IMR-90 (cell line): ENCODE measurements at regions not wholly inside any gene's neighbourhood (a gene's known extent, or its start where the extent isn't known, plus 50 kb on each side); places are given as distances from the start of the nearest gene placed in this dataset.

Experiments
- ATAC-seq: fragments of 200-7000 bp; cut with Tn5 transposase; 2 replicates; pipeline ENCODE4 v1.9.1; 2020; ENCODE audit warnings: low read depth, mild to moderate bottlenecking, moderate library complexity
- BruUV-seq: library from RNA; stranded (reverse); fragments of 400-500 nt; replicated peaks from 2 replicates; lab custom pipeline; 2021; lab: Mats Ljungman, UMichigan
- CTCF ChIA-PET: fragments of 300-600 bp; formaldehyde crosslinking; extraction: SDS; loops from one replicate; lab custom pipeline; 2021; ENCODE audit warnings: antibody characterized with exemption; lab: Yijun Ruan, JAX
- POLR2A ChIA-PET: fragments of 300-600 bp; sonication (Branson Sonifier 250); formaldehyde crosslinking; loops from one replicate; lab custom pipeline; 2022; ENCODE audit warnings: antibody characterized with exemption; ENCODE audit not compliant: unreplicated experiment; lab: Charles Lee
- DNase-seq: peaks from one replicate; pipeline ENCODE4 v3.0.0; 2013
- H2AFZ ChIP-seq: replicated peaks from 2 replicates; pipeline ENCODE3; 2013; ENCODE audit warnings: low read length, mild to moderate bottlenecking; ENCODE audit not compliant: poor library complexity
- H2AK5ac ChIP-seq: 2 replicates; pipeline ENCODE4 v1.6.1; 2013; ENCODE audit warnings: low read depth, low read length, inconsistent platforms
- H2AK9ac ChIP-seq: replicated peaks from 2 replicates; pipeline ENCODE3; 2013; ENCODE audit warnings: mild to moderate bottlenecking, low read depth, low read length, moderate library complexity; ENCODE audit not compliant: poor library complexity
- H2BK120ac ChIP-seq: 2 replicates; pipeline ENCODE4 v1.6.1; 2013; ENCODE audit warnings: low read depth, low read length, inconsistent platforms
- H2BK15ac ChIP-seq: 3 replicates; pipeline ENCODE4 v1.6.1; 2013; ENCODE audit warnings: low read depth, low read length, inconsistent platforms
- H2BK20ac ChIP-seq: 2 replicates; pipeline ENCODE4 v1.6.1; 2013; ENCODE audit warnings: low read depth, mild to moderate bottlenecking, inconsistent platforms, low read length, moderate library complexity
- H2BK5ac ChIP-seq: 2 replicates; pipeline ENCODE4 v1.6.1; 2013; ENCODE audit warnings: mild to moderate bottlenecking, low read depth, low read length, inconsistent platforms; ENCODE audit not compliant: poor library complexity, severe bottlenecking
- H3K14ac ChIP-seq: replicated peaks from 2 replicates; pipeline ENCODE4 v1.6.1; 2013; ENCODE audit warnings: low read depth, low read length, inconsistent platforms
- H3K18ac ChIP-seq: 2 replicates; pipeline ENCODE4 v1.6.1; 2013; ENCODE audit warnings: low read depth, low read length, control low read depth
- H3K23ac ChIP-seq: 2 replicates; pipeline ENCODE4 v1.6.1; 2013; ENCODE audit warnings: low read depth, low read length, inconsistent platforms
- H3K27ac ChIP-seq: 2 replicates; pipeline ENCODE4 v1.5.1; 2013; ENCODE audit warnings: mild to moderate bottlenecking, control low read depth, low read length; ENCODE audit not compliant: insufficient read depth
- H3K27me3 ChIP-seq: 2 replicates; pipeline ENCODE4 v1.6.1; 2013; ENCODE audit warnings: low read length; ENCODE audit not compliant: control insufficient read depth, insufficient read depth
- H3K36me3 ChIP-seq: 2 replicates; pipeline ENCODE4 v1.6.1; 2013; ENCODE audit warnings: low read length, mixed read lengths; ENCODE audit not compliant: control insufficient read depth, insufficient read depth
- H3K4ac ChIP-seq: 2 replicates; pipeline ENCODE4 v1.6.1; 2013; ENCODE audit warnings: low read depth, low read length, inconsistent platforms
- H3K4me1 ChIP-seq: 2 replicates; pipeline ENCODE4 v1.6.1; 2013; ENCODE audit warnings: low read length, mixed read lengths; ENCODE audit not compliant: control insufficient read depth, insufficient read depth
- H3K4me2 ChIP-seq: 2 replicates; pipeline ENCODE4 v1.6.1; 2013; ENCODE audit warnings: low read depth, mild to moderate bottlenecking, control low read depth, low read length, moderate library complexity
- H3K4me3 ChIP-seq: 2 replicates; pipeline ENCODE4 v1.5.1; 2013; ENCODE audit warnings: low read depth, mild to moderate bottlenecking, control low read depth, low read length, moderate library complexity; ENCODE audit not compliant: insufficient read depth
- H3K56ac ChIP-seq: 2 replicates; pipeline ENCODE4 v1.6.1; 2013; ENCODE audit warnings: low read length, inconsistent platforms; ENCODE audit not compliant: insufficient read depth; ENCODE audit errors: extremely low read depth
- H3K79me1 ChIP-seq, 2 experiments: 2 replicates each; pipeline ENCODE4 v1.6.1; 2013; ENCODE audit warnings: low read length in 2 of 2, inconsistent platforms in 1 of 2, low read depth in 1 of 2
- H3K9ac ChIP-seq: 2 replicates; pipeline ENCODE4 v1.6.1; 2013; ENCODE audit warnings: low read depth, low read length, control low read depth
- H3K9me1 ChIP-seq: 2 replicates; pipeline ENCODE4 v1.6.1; 2013; ENCODE audit warnings: low read length, inconsistent platforms; ENCODE audit not compliant: insufficient read depth
- H3K9me3 ChIP-seq: 2 replicates; pipeline ENCODE4 v1.6.1; 2013; ENCODE audit warnings: low read length; ENCODE audit not compliant: control insufficient read depth, insufficient read depth
- H4K20me1 ChIP-seq: 2 replicates; pipeline ENCODE4 v1.6.1; 2013; ENCODE audit warnings: low read length, inconsistent platforms; ENCODE audit not compliant: insufficient read depth
- H4K5ac ChIP-seq: 2 replicates; pipeline ENCODE4 v1.6.1; 2013; ENCODE audit warnings: mild to moderate bottlenecking, low read depth, low read length, control low read depth
- H4K8ac ChIP-seq, 2 experiments: 2 replicates each; pipeline ENCODE4 v1.6.1; 2013; ENCODE audit warnings: low read depth in 2 of 2, low read length in 2 of 2, control low read depth in 1 of 2, inconsistent platforms in 1 of 2
- H4K91ac ChIP-seq: 2 replicates; pipeline ENCODE4 v1.6.1; 2013; ENCODE audit warnings: low read depth, low read length, inconsistent platforms; ENCODE audit not compliant: insufficient read depth
- FOS ChIP-seq: fragments of 150-350 bp; IDR thresholded peaks from 2 replicates; pipeline ENCODE4 v1.6.1; 2016; ENCODE audit warnings: low read depth, low read length
- MAZ ChIP-seq: IDR thresholded peaks from 2 replicates; pipeline ENCODE4 v1.6.1; 2012; ENCODE audit warnings: low read depth, mild to moderate bottlenecking, low read length, improper control_type of control experiment, moderate library complexity, borderline replicate concordance
- NFE2L2 ChIP-seq: fragments of 150-350 bp; IDR thresholded peaks from 2 replicates; pipeline ENCODE4 v1.6.1; 2016; ENCODE audit warnings: low read depth, mild to moderate bottlenecking, low read length
- POLR2A ChIP-seq: IDR thresholded peaks from 2 replicates; pipeline ENCODE4 v1.6.1; 2012; ENCODE audit warnings: mild to moderate bottlenecking, low read depth, low read length
- RAD21 ChIP-seq: IDR thresholded peaks from 2 replicates; pipeline ENCODE4 v1.6.1; 2012; ENCODE audit warnings: low read length, improper control_type of control experiment
- RCOR1 ChIP-seq: IDR thresholded peaks from 2 replicates; pipeline ENCODE4 v1.6.1; 2012; ENCODE audit warnings: mild to moderate bottlenecking, low read length, improper control_type of control experiment; ENCODE audit not compliant: insufficient replicate concordance
- RFX5 ChIP-seq: IDR thresholded peaks from 2 replicates; pipeline ENCODE4 v1.8.0; 2012; ENCODE audit warnings: low read depth, mild to moderate bottlenecking, low read length, moderate library complexity
- WGBS, 2 experiments: methylation state at CpG; one replicate each; pipeline versions ENCODE4 v1.1.5 to v1.1.7; 2013; ENCODE audit warnings: missing lambda C conversion rate in 2 of 2; ENCODE audit not compliant: insufficient read length in 1 of 2; ENCODE audit errors: extremely low coverage in 2 of 2; 5-methylcytosine and 5-hydroxymethylcytosine counted together
- dilution Hi-C: fragments of 300-500 bp; cut with HindIII; formaldehyde crosslinking; loops from one replicate; pipeline ENCODE4 v1.14.3; 2018; ENCODE audit warnings: low sequenced_read_pairs; ENCODE audit not compliant: unreplicated experiment
- in situ Hi-C: fragments of 300-500 bp; cut with MboI; formaldehyde crosslinking; loops from 3 replicates; pipeline ENCODE4 v1.14.3; 2019; ENCODE audit warnings: low sequenced_read_pairs, inconsistent platforms, mixed read lengths
- intact Hi-C: fragments of 100-400 bp; cut with micrococcal nuclease; formaldehyde crosslinking; loops from 2 replicates; pipeline ENCODE4 v1.10.0; 2022
- TF ChIP-seq, protein P1 (sequence below): fragments of 150-350 bp; IDR thresholded peaks from 2 replicates; pipeline ENCODE4 v1.6.1; 2016; ENCODE audit warnings: low read depth, mild to moderate bottlenecking, low read length, moderate library complexity, borderline replicate concordance
- TF ChIP-seq, protein P2 (sequence below): fragments of 150-350 bp; IDR thresholded peaks from 2 replicates; pipeline ENCODE4 v1.6.1; 2017; ENCODE audit warnings: mild to moderate bottlenecking, antibody characterized with exemption, low read length, low read depth
- TF ChIP-seq, protein P3 (sequence below): conservative IDR thresholded peaks from 2 replicates; pipeline ENCODE4 v1.5.1; 2012; ENCODE audit warnings: mild to moderate bottlenecking, low read depth, low read length, improper control_type of control experiment

DNA sequence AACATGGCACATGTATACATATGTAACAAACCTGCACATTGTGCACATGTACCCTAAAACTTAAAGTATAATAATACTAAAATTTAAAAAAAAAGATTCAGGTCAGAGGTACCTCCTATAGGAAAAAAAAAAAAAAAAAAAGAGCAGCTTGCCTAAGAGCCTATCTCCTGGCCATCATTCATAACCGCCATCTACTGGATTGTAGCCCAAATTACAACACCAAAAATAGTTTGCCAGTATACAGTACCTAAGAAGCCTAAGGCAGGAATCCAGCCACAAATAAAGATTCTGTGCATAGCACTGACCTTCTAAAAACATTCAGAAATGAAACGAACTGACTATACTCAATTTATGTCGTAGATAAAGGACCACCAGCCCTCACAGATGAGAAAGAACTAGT is 438.4 kb upstream of the ADGRB3 start:
- TF ChIP-seq NFE2L2 = no peak
- no peak for TF ChIP-seq RAD21
- TF ChIP-seq POLR2A = no peak
- no peak for TF ChIP-seq RFX5
- TF ChIP-seq, protein P1, sequence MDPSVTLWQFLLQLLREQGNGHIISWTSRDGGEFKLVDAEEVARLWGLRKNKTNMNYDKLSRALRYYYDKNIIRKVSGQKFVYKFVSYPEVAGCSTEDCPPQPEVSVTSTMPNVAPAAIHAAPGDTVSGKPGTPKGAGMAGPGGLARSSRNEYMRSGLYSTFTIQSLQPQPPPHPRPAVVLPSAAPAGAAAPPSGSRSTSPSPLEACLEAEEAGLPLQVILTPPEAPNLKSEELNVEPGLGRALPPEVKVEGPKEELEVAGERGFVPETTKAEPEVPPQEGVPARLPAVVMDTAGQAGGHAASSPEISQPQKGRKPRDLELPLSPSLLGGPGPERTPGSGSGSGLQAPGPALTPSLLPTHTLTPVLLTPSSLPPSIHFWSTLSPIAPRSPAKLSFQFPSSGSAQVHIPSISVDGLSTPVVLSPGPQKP = no peak
- TF ChIP-seq, protein P2, sequence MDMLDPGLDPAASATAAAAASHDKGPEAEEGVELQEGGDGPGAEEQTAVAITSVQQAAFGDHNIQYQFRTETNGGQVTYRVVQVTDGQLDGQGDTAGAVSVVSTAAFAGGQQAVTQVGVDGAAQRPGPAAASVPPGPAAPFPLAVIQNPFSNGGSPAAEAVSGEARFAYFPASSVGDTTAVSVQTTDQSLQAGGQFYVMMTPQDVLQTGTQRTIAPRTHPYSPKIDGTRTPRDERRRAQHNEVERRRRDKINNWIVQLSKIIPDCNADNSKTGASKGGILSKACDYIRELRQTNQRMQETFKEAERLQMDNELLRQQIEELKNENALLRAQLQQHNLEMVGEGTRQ = no peak
- no peak for TF ChIP-seq FOS
- TF ChIP-seq MAZ = no peak
- TF ChIP-seq, protein P3, sequence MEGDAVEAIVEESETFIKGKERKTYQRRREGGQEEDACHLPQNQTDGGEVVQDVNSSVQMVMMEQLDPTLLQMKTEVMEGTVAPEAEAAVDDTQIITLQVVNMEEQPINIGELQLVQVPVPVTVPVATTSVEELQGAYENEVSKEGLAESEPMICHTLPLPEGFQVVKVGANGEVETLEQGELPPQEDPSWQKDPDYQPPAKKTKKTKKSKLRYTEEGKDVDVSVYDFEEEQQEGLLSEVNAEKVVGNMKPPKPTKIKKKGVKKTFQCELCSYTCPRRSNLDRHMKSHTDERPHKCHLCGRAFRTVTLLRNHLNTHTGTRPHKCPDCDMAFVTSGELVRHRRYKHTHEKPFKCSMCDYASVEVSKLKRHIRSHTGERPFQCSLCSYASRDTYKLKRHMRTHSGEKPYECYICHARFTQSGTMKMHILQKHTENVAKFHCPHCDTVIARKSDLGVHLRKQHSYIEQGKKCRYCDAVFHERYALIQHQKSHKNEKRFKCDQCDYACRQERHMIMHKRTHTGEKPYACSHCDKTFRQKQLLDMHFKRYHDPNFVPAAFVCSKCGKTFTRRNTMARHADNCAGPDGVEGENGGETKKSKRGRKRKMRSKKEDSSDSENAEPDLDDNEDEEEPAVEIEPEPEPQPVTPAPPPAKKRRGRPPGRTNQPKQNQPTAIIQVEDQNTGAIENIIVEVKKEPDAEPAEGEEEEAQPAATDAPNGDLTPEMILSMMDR = no peak
- no peak for TF ChIP-seq RCOR1

More for the DNA sequence above, 438.4 kb upstream of the ADGRB3 start:
- dilution Hi-C loops = no loop called here
- H2AK5ac ChIP-seq = no peak overlapping the region
- ChIA-PET POLR2A (no interaction called here), CTCF (no interaction called here)
- no peaks in the 10 kb centered on the region for H3K27me3 ChIP-seq
- H2AK9ac ChIP-seq = no peak overlapping the region
- no peak overlapping the region for H4K91ac ChIP-seq
- H3K14ac ChIP-seq = no peak overlapping the region
- no peaks in the 10 kb centered on the region for H3K79me1 ChIP-seq
- no peaks in the 10 kb centered on the region for H4K20me1 ChIP-seq
- in situ Hi-C loops = loop anchor here (25.0 kb wide), 1 partner anchor 91 kb away; no protein-coding TSS in a partner anchor
- WGBS, 2 experiments = no CpG with 5 or more reads among the region's 3 CpGs
- H3K4me1 ChIP-seq = no peaks in the 10 kb centered on the region
- H3K9me1 ChIP-seq = no peaks in the 10 kb centered on the region
- no peak overlapping the region for H3K27ac ChIP-seq
- DNase-seq (no peak), ATAC-seq (no peak)
- H3K9me3 ChIP-seq = peaks cover 7% of the 10 kb centered on the region
- no peak overlapping the region for H4K5ac ChIP-seq
- H3K4ac ChIP-seq = no peak overlapping the region
- no peak overlapping the region for H3K56ac ChIP-seq
- no peaks in the 10 kb centered on the region for H3K36me3 ChIP-seq
- H3K4me3 ChIP-seq = no peak overlapping the region
- no peak overlapping the region for H2BK20ac ChIP-seq
- no peak overlapping the region for H3K4me2 ChIP-seq
- no peak overlapping the region for H2AFZ ChIP-seq
- no TSS peak for BruUV-seq
- H2BK120ac ChIP-seq = no peak overlapping the region
- intact Hi-C loops = no loop called here
- H3K18ac ChIP-seq = no peak overlapping the region
- H3K23ac ChIP-seq = no peak overlapping the region
- no peak overlapping the region for H2BK15ac ChIP-seq
- no peak overlapping the region for H3K9ac ChIP-seq
- H4K8ac ChIP-seq = no peak overlapping the region
- no peak overlapping the region for H2BK5ac ChIP-seq
